GM18870 (cell line): ENCODE measurements at regions not wholly inside any gene's neighbourhood (a gene's known extent, or its start where the extent isn't known, plus 50 kb on each side); places are given as distances from the start of the nearest gene placed in this dataset.

Experiments
- ATAC-seq: cut with Tn5 transposase; IDR thresholded peaks from one replicate; pipeline ENCODE4 v1.9.1; 2021; ENCODE audit warnings: moderate library complexity; ENCODE audit not compliant: unreplicated experiment

DNA sequence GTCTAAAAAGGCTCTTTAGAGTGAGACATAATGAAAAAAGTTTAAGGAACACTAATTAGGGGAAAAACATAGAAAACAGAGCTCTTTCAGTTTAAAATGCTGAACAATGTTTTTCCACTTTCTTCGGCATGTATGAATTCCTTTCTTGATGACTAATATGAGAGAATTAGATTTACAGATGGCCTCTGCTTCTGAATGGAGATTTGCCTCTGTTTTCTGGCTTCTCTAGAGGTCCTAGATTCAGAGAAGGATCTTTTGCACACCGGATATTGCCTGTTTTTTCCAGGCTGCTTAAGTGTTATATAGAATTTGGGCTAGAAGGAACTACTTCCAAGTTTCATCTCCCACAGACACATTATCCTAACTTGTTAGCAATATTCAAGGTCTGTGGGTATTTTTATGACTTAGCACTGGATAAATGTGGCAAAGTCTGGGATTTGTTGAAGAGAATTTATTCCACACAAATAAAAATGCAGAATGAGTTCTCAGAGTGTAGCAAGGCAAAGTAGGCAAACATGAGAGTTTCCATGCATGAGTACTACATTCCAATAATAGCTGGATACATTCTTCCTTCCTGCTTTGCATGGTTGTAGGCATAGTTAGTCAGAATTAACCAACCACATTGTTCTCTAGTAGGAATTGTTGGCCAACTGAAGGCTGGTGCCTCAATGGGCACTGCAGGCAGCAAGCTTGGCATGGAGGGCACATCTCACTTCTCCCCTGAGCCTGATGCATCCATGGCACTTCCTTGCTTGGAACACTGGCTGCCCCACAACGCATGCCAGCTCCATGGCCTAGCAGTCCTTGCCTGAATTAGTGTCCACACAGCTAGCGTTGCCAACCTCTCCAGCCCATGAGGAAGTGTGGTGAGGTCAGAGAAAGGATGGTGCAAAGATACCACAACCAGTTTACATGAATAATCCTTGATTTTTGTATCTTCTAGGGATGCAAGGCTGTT is 224.2 kb downstream of the CLIC5 start:
- ATAC-seq = no peak

DNA sequence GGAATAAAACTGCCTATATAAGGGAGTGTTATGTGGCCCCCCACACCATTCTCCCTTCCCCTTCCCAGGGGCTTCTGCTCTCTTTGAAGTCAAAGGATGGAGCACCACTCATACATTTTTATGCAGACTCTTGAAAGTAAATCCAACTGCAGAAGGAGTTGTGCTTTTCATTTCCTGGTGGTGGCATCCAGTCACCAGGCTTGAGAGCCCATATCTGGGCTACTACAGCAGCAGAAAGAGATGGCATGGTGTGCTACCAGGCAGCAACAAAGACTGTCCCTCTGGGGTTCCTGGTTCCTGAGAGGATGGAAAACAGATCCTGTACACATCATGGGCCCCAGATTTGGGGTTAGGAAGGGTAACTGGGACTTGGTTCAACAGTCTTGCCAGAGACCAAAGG is 226.4 kb downstream of the CLIC5 start:
- no peak for ATAC-seq

DNA sequence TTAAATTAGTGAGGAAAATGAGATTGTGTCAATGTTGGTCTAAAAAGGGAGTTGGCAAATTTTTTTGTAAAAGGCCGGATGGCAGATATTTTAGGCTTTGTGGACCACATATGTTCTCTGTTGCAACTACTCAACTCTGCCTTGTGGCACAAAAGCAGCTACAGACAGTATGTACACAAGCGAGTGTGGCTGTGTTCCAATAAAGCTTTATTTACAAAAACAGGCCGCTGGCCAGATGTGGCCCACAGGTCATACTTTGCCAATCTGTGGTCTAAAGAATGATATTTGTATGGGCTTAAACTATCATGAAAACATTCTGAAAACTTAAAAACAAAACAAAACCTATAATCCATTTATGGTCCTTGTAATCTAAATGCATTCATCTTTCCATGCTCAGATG is 228.3 kb downstream of the CLIC5 start:
- ATAC-seq = no peak

DNA sequence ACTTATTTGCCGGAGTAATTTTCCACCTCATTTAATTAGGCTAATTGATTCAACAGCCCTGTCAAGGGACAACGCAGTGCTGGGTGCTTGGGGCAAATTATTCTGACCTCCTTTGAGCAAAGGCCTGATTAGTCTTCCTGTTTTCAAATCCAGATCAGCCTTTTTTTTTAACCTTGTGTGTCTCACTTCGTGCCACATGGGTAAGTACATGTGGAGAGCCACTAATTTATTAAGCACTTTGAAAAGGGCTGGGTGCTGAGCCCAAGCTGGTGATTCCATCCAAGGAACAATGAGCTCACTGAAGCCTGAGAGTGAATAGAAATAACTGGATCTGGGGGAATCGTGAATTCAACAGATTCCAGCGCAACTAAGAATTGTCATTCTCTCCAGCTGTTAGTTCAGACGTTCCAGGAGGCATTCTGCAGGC is 229.3 kb downstream of the CLIC5 start:
- ATAC-seq = no peak

DNA sequence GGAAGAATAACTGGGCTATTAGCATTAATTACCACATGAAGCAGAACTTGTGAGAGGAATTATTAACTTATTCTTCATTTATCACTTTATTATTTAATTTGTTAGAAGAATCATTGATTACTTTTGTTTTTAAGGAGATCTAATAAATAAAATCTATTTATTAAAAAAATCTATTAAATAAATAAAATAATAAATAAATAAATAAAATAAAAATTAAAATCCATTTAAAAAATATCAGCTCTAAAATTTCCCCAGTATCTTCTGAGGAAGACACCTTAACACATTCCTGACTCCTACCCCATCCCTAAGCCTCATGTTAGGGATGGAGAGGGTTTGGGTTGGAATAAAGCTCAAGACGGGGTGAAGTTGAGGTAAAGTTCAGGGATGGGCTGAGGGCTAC is 231.4 kb downstream of the CLIC5 start:
- ATAC-seq = no peak

DNA sequence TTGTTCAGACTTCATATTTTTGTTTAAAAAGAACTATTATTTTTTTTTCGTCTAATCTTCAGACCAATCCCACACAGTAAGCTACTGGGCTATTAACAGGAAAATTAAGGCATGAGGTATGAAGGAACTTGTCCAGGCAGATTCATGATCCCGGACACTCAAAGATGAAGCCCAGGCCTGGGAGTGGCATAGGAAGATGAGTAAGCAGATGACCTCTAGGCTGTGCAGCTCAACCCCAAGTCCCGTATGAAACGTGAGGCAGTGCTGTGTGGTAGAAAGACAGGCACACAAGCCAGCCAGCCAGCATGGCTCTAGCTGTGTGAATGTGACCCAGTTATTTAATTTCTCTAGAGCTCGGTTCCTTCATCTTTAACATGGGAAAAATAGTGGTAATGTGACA is 231.9 kb downstream of the CLIC5 start:
- no peak for ATAC-seq

DNA sequence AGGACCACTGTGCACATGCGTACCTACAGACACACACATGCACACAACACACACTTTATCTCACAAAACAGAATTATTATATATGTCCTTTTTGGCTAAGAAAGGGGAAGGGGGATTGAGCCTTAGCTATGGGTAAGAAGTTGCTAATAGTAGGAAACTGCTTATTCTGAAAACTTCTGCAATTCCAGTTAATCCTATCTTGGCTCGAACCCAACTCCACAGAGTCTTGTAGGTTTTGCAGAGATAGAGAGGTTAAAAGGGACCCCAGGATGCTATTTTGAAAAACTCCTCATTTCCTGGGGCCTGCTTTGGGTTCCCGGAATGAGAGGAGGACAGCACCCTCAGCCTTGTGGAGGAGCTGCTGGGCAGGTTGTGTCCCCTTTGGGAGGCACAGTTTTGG is 233.8 kb downstream of the CLIC5 start:
- no peak for ATAC-seq

DNA sequence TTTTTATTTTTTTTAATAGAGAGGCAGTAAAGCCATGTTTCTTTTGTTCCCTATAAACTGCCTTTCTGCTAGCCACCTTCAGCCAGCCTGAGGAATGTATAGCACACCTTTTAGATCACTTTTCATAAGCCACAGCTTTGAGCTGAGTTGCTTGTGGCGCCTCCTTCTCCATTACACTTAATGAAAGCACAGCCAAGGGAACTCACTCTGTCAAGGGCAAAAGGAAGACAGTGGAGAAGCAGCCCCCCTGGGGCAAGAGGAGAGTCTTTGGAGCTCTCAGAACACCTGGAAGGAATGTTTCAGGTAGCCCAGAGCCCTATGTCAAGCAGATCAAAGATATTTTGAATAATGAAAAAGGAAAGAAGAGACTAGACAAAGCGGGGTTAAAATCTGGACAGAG is 235.1 kb downstream of the CLIC5 start:
- ATAC-seq = no peak

DNA sequence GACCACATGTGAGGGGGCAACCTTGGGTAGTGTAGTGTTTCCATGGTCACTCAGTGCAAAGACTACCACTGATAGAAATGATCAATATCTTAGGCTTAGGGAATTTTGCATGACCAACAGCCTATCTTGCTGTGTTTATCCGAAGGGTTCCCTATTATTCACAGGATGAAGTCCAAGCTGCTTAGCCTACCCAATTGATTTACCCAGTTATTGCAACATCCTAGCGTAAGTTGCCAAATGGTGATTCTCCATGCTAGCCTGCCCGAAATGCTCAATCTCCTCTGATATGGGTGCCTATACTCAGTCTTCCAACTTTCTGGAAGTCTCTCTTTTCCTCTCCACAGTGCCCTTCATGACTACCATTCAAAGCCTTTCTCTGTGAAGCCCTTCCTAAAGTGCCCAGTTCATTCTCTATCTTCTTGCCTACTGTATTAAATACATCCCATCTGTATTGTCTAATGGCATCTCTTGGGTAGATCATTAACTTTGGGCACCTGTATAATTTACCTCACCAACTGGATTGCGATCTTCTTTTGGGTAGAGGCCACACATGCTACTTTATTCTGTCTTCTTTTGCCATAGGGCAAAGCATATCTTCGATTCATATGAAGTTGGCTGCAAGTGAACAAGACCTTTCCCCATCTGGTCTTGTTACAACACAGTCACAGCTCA is 240.5 kb downstream of the CLIC5 start:
- no peak for ATAC-seq

DNA sequence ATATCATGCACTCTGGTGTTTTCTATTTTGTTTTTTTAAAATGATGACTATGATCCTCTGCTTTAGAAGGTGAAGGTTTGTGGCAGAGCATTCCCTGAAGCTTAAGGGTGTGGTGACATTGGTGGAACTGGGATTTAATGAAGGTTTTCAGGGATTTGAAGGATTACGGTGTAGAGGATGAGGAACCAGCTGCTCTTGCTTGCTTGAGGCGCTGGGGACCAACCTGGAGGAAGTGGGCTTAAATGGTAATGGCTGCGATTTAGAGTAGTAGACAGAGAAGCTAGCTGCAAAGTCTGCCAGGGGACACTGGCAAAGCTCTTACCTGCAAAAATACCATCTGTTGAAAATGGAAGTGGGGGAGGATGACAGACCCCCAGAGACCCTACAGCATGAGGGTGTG is 241.8 kb downstream of the CLIC5 start:
- no peak for ATAC-seq

DNA sequence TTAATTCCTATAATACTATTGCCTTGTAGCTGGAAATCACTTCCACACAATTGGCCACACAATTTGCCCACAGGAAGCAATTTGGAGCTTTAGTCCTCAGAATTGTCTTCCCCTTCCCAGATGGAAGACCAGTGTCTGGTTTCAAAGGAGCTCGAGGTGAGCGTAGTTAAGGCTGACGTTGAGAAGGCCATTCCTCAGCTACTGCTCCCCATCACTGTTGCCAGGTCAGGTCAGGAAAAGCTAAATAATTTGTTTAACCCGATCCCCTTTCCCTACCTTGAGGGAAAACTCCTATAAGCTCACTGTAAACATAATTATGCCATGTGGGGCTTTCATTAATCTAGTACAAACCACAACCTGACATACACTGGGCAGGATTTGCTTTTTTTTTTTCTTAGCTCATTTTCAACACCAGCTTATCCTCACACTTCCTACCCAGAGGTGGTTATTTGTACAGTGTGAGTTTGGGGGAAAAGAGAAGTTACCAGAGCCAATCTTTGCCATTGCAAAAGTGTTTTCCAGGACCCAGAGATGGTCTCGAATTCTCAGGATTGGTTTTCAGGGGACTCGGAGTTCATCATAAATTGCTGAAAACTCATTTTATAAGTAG is 242.7 kb downstream of the CLIC5 start:
- ATAC-seq = no peak

DNA sequence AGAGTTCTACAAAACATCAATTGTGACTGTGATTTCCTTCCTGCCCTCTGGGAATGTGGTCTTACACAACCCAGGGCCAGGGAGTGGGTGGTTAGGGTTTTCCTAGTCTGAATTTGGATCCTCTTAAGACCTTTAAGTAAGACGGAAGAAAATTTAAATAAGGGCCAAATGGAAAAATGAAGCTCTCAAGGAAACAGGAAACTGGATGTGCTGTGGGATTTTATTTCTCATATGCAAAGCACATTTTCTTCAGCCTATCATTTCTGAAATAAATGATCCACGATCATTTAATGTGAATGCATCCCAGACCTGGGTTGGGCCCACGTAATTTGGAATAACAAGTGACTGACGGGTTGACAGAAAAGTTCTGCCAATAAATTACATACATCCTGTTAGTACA is 243.6 kb downstream of the CLIC5 start:
- no peak for ATAC-seq

DNA sequence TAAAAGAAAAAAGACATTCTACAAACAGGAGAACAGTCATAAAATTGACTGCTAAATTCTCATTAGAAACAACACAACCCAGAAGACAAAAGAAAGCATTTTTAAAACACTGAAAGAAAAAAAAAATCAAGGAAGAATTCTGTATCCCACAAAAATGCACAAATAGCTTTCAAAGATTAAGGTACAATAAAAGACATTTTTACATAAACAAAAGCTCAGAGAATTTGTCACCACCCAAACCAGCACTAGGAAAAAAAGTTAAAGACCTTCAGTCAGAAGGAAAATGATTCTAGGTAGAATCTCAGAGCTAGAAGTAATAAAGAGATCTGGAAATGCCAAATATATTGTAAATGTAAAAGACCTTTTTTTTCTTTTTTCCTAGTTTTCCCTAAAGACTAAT is 252.4 kb downstream of the CLIC5 start:
- no peak for ATAC-seq

DNA sequence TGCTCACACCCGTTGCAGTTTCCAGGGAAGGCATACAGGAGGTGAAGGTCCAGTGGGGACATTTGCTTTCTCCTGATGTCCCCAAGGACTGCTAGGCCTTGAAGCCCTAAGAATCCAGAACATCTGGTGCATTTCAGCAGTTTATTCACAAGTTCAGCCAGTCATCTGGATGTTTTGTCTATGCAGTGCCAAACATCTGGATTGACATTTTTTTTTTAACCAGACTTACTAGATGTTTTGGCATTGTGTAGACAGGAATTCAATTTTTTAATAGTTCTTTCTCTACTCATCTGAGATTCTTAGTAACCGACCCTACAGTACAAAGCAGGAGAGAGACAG is 256.2 kb downstream of the CLIC5 start:
- no peak for ATAC-seq

DNA sequence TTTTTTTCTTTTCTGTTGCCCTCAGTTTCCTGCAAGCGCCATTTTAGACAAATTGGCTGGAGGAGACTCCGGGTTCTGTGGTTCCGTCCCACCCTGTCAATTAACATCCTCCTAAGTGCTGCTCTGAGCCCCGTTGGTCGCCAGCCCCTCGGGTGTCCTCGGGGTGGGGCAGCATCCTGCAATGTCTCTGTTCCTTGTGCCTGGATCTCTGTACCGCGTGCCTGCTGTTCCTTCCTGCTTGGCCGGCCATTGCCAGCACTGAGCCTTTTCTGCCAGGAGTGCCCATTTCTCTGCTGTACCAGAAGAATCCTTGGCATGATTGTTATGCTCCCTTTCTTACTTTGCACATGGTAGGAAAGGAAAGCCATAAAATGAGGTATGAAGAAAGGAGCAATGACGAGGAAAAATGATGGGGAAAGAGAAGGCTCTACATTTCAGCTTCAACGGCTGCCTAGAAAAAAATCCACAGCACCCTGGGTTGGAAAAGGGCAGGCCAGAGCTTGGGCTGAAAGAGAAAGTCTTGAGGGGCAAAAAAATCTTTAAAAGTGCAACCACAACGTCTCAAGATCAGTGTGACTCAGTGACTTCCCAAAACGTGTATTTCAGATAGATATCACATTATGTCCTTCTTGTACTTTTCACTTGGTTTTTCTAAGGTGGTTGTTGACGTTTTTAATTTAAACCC is 256.7 kb downstream of the CLIC5 start:
- ATAC-seq = no peak

DNA sequence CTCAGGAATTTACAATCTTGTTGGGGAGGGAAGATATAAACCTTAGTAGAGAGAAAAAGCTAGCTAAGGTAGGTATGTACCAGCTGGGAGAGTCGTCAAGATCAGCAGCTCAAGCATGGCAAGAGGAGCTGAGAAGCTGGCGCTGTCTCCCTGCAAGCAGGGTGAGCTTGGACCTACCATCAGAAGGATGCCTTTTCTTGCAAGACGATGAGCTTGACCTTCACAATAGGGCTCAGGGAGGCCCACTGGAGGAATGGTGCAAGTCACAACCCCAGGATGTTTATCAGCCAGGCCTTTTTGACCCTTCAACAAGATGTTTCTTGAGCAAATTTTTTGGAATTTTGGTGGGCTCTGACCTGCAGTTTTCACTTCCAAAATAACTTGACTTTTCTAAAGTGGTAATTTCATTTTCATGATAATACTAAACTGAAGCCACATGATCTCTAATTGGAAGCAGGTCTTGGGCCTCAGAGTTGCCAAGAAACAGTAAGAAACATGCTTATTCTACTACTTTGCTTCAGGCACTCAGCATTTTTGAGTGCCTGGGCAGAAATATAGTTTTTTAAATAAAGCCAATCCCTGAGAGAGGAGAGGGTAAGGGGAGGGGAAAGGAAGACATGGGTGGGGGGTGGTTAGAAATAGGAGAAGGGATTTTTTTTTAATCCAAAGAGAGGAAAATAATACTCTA is 258.1 kb downstream of the CLIC5 start:
- ATAC-seq = no peak

DNA sequence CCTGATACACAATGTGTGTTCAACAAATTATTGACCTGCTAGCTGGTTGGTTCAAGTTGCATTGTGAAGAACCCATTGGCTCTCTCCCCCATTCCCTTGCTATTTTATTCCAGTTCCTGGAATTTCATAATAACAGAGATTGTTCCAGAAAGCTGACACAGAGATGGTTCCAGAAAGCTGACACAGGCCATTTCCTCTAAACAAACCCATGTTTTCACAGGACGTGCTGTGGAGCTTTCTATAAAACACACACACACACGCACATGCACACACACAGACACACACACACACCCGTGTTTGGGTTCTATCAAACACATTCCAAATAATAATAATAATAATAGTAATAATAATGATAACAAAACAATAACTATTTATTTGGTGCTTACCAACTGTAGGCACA is 259.1 kb downstream of the CLIC5 start:
- ATAC-seq = no peak

DNA sequence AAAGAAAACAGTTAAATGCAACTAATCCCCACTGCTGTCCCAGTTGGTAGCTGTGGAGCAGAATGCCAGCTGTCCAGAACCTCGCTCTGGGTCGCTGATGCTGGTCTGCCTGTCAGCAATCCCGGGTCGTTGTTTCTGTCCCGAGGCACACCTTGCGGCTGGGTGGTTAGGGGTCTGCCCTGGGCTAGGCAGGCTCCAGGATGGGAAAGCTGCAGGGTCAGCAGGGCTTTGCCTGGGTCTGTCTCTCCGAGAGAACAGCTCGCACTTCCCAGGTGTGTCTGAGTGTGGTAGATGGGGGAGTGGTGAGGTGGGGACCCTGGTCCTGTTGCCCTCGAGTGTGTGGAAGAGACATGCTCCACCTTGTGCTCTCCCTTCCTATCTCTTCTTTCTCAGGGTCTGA is 261.2 kb downstream of the CLIC5 start:
- ATAC-seq = no peak

DNA sequence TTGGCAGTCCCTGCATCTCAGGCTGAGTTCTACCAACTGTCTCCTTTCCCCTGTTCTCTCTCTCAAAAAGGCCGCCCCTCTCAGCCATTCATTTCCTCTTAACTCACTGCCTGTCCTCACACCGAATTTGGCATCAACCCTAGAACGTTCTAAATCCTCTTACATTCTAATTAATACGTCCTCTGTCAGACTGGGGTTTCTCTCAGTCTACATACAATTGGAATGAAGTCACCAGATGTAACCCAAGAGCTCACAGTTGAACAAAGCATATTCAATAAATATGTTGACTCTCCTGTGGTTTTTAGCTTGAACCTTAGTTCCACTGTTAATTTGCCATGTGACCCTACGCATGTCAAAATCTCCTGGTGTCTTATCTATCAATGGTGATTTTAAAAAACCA is 269.6 kb downstream of the CLIC5 start:
- no peak for ATAC-seq

DNA sequence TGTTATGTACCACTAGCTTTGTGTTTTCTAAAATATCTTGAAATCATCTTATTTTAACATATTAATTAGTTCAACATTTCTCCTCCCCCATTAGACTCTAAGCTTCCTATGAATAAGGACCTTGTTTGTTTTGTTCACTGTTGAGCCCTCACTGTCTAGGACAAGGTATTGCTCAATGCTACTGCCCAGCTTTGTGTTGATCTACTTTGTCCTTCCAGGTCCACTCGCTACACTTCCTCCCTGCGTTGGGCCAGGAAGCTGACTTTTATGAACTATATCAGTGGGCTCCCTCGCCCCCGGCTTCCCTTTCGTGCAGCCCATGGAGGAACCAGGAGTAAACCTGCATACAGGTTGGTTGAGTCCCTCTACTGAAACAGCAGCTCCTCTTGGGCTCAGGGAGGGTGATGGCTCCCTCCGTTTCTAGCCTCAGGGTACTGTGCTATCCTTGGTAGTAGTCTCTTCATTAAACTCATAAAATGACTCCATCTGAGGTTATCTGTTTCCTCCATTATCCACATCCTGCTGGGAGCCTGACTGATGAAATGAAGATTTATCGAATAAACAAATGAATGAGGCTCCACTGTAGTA is 272.5 kb downstream of the CLIC5 start:
- no peak for ATAC-seq

DNA sequence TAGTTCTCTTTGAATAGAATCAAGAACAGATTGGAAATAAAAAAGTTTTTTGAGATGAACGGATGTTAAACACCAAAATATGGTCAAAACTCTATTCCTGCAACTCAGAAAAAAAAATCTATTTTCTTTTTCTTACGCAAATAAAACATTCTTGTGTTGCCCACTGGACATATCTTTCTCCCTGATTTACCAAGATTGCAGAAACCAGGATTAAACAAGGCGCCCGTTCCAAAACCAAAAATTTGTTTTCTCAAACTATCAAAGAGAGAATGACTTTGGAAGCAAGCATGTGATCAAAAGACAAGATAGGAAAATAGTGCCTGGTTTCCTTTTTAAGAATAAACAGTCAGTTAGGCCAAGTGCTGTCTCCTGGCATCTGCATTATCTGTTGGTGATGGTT is 273.1 kb downstream of the CLIC5 start:
- ATAC-seq = no peak
